Upper lobe of right lung (tissue), 1 donor: ENCODE measurements at regions not wholly inside any gene's neighbourhood (a gene's known extent, or its start where the extent isn't known, plus 50 kb on each side); places are given as distances from the start of the nearest gene placed in this dataset.

Source experiments
- ATAC-seq: fragments of 200-7000 bp; cut with Tn5 transposase; one replicate; pipeline ENCODE4 v1.9.1; 2020; ENCODE audit warnings: mild to moderate bottlenecking, moderate library complexity
- DNase-seq: peaks from one replicate; pipeline ENCODE4 v3.0.0-alpha.2; 2020
- H3K27ac ChIP-seq: fragments of 200-600 bp; one replicate; pipeline ENCODE4 v1.8.0; 2022
- H3K27me3 ChIP-seq: fragments of 200-600 bp; one replicate; pipeline ENCODE4 v1.8.0; 2022; ENCODE audit warnings: mild to moderate bottlenecking
- H3K36me3 ChIP-seq: fragments of 200-600 bp; one replicate; pipeline ENCODE4 v1.8.0; 2022
- H3K4me1 ChIP-seq: fragments of 200-600 bp; one replicate; pipeline ENCODE4 v1.8.0; 2022
- H3K4me3 ChIP-seq: fragments of 200-600 bp; one replicate; pipeline ENCODE4 v1.8.0; 2022; ENCODE audit warnings: mild to moderate bottlenecking
- H3K9me3 ChIP-seq: fragments of 200-600 bp; one replicate; pipeline ENCODE4 v1.8.0; 2022
- CTCF ChIP-seq: fragments of 200-600 bp; IDR thresholded peaks from one replicate; pipeline ENCODE4 v1.8.0; 2022; ENCODE audit warnings: antibody characterized with exemption
- intact Hi-C: fragments of 100-400 bp; cut with DNase I; formaldehyde crosslinking; loops from one replicate; pipeline ENCODE4 v1.11.0; 2022
- donor health status: DM: no; HTN: yes; CAD: no; lungs with severe emphysema.

DNA sequence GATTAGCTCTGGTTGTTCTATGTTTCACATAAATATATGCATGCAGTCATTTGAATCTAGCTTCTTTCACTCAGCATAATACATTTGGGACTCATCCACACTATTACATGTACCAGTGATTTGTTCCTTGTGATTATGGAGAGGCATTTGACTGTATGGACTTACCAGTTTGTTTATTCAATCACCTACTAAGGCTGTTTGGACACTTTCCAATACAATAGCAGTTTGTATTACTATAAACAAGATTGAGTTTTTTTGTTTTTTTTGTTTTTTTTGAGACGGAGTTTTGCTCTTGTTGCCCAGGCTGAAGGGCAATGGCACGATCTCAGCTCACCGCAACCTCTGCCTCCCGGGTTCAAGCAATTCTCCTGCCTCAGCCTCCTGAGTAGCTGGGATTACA is 109.8 kb upstream of the DST start:
- H3K27me3 ChIP-seq = no peaks in the 10 kb centered on the region
- intact Hi-C loops = no loop called here
- no peak for TF ChIP-seq CTCF
- no peak for DNase-seq
- ATAC-seq = no peak
- peaks cover 10% of the 10 kb centered on the region for H3K4me1 ChIP-seq
- no peak overlapping the region for H3K27ac ChIP-seq
- H3K9me3 ChIP-seq = no peaks in the 10 kb centered on the region
- H3K4me3 ChIP-seq = no peak overlapping the region
- H3K36me3 ChIP-seq = no peaks in the 10 kb centered on the region

DNA sequence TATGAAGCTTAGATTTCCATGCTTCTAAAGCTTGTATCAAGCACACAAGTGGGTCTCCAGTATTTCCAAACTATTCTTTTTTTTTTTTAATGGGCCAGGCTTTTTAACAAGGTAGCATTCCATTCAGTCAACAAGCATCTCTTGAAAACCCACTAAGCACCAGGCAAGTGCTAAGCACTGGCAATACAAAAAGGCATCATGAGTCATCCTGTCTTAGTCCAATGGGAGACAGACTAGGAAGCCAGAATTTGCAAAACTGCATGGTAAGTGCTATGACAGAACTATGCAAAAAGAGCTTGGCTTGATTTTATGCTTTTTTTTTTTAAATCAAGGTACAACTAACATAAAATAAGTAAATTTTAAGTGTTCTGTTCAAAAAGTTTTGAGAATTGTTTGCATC is 109.3 kb upstream of the DST start:
- TF ChIP-seq CTCF = no peak
- H3K27me3 ChIP-seq = no peaks in the 10 kb centered on the region
- H3K27ac ChIP-seq = no peak overlapping the region
- H3K4me3 ChIP-seq = no peak overlapping the region
- intact Hi-C loops = no loop called here
- no peaks in the 10 kb centered on the region for H3K36me3 ChIP-seq
- H3K9me3 ChIP-seq = no peaks in the 10 kb centered on the region
- H3K4me1 ChIP-seq = peaks cover 6% of the 10 kb centered on the region
- DNase-seq = no peak
- peak; percentile 92 for ATAC-seq

DNA sequence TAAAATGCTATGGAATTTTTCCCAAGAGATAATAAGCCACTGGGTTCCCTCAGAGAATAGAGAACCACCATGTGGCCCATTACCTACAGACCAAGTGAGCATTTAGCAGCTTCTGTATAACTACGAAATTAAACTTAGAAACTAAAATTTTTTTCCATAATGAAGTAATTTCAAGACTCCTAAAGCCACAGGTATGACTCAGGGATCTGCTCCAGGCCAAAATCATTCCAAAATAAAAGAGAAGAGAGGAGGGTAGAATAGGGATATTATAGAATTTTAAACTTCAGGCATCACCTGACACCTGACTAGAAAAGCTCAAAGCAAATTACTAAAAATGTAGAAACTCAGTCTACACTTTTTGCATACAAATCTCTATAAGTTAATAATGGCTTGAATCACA is 108.9 kb upstream of the DST start:
- Histone ChIP-seq H3K36me3 (no peaks in the 10 kb centered on the region), H3K9me3 (no peaks in the 10 kb centered on the region), H3K4me1 (peaks cover 2% of the 10 kb centered on the region), H3K27me3 (no peaks in the 10 kb centered on the region), H3K27ac (no peak overlapping the region), H3K4me3 (no peak overlapping the region)
- no peak for TF ChIP-seq CTCF
- intact Hi-C loops = no loop called here
- ATAC-seq (no peak), DNase-seq (no peak)

DNA sequence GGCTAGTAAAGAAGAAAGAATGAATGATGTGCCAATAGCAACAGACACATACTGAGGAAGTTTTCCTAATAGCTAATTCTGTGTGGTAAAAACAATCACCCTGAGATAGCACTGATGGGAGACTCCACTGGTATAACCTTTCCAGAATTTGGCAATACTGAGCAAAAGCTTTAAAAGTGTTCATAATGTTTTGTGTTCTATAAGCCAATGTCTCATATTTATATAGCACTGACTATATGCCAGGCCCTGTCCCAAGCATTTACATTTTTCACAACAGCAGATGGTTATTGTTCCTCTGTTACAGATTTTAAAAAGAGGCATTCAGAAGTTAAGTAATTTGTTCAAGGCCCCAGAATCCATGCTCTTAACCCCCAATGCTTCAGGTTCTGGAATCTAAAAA is 108.0 kb upstream of the DST start:
- ATAC-seq (no peak), DNase-seq (no peak)
- Histone ChIP-seq H3K4me1 (no peaks in the 10 kb centered on the region), H3K9me3 (no peaks in the 10 kb centered on the region), H3K36me3 (no peaks in the 10 kb centered on the region), H3K27me3 (no peaks in the 10 kb centered on the region), H3K27ac (no peak overlapping the region), H3K4me3 (no peak overlapping the region)
- TF ChIP-seq CTCF = no peak
- intact Hi-C loops = no loop called here

GRCh38 chr6:56749632-56750151 is 107.0 kb upstream of the DST start:
- no peaks in the 10 kb centered on the region for H3K27me3 ChIP-seq
- peak; percentile 43 for ATAC-seq
- no peak overlapping the region for H3K4me3 ChIP-seq
- intact Hi-C loops = no loop called here
- H3K9me3 ChIP-seq = no peaks in the 10 kb centered on the region
- no peak for DNase-seq
- TF ChIP-seq CTCF = no peak
- H3K27ac ChIP-seq = no peak overlapping the region
- H3K36me3 ChIP-seq = no peaks in the 10 kb centered on the region
- H3K4me1 ChIP-seq = no peaks in the 10 kb centered on the region

DNA sequence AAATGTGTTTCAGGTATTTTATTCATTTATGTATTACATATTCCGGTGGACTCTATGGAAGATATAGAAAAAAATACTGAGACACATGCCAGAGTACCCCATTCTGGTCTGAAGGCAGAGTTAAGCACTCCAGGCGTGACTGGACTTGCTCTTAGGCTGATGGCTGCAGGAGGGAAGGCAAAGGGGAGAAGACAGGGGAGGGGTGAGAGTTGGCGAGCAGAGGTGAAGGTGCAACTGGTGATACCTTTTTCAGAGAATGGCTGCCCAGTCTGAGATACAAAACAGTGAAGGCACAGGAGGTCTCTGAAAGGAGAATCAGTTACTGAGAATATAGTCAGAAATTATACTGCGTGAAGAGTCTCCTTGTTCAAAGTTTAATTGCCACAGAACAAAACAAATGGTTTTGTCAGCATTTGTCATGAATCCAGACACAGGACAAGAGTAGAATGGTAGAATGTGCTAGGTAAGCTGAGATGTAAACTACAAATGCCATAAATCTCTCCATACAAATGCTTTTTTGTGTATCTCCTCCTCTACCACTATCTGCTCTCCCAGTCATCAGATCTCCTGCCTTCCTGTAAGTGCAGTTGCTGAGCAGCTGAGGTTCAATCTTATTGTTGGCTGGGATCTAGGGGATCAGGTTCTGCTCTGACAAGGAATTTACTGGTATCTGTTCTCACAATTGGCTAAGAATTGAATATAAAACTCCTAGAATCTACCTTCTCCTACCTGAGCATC is 104.2 kb upstream of the DST start:
- ATAC-seq (no peak), DNase-seq (no peak)
- H3K9me3 ChIP-seq = no peaks in the 10 kb centered on the region
- H3K27ac ChIP-seq = no peak overlapping the region
- TF ChIP-seq CTCF = no peak
- H3K4me3 ChIP-seq = no peak overlapping the region
- intact Hi-C loops = no loop called here
- no peaks in the 10 kb centered on the region for H3K36me3 ChIP-seq
- no peaks in the 10 kb centered on the region for H3K4me1 ChIP-seq
- no peaks in the 10 kb centered on the region for H3K27me3 ChIP-seq
